NCI-H510A treated with DMSO at 0.1 percent for 48 hours (cell line): ENCODE measurements at regions not wholly inside any gene's neighbourhood (a gene's known extent, or its start where the extent isn't known, plus 50 kb on each side); places are given as distances from the start of the nearest gene placed in this dataset.
"Not testable (repeated sequence)": the region's sequence is repeated elsewhere in the genome, so short reads cannot be mapped to it uniquely, and the experiment has no call there.

ENCODE experiments used
- DNase-seq: peaks from one replicate; lab custom pipeline; 2025; lab: John Stamatoyannopoulos, UW

DNA sequence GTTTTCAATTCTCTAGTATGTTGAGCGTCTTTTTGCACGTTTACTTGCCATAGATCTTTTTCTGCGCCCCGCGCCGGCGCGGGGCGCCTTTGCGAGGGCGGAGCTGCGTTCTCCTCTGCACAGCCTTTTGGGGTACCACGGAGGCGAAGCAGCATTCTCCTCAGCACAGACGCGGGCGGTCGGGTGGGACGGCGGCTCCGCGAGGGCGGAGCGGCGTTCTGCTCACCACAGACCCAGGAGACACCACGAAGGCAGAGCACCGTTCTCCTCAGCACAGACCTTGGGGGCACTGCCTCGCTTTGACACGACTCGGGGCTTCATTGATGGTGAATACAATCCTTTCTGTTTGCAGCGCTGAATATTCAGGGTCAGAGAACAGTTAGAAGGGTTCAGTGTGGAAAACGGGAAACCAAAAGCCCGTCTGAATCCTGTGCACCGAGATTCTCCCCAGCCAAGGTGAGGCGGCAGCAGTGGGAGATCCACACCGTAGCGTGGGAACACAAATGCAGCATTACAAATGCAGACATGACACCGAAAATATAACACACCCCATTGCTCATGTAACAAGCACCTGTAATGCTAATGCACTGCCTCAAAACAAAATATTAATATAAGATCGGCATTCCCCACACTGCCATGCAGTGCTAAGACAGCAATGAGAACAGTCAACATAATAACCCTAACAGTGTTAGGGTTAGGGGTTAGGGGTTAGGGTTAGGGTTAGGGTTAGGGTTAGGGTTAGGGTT is 190.7 kb upstream of the VIPR2 start:
- DNase-seq, result not testable (repeated sequence)

GRCh38 chr7:159332854-159333479 is 188.3 kb upstream of the VIPR2 start:
- DNase-seq, result not testable (repeated sequence)

DNA sequence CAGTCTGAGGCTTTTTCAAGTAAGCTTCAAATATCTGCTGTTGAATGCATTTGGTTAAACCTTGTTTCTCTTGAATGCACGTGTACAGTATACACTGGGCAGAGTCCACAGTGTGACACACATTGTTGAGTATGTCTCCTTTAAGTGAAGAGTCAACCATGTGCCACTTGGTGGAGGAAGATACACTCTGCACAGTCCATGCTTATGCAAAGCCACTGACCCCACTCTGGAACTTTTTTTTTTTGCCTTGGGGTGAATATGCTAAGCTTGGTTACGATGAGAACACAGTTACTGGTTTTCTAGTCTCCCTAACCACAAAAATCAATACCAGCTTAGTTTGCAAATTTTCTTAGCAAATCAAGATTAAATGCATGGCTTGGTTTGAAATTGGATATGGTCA is 186.8 kb upstream of the VIPR2 start:
- DNase-seq, result no peak

- no peak for DNase-seq
Observed at GRCh38 chr7:159329818-159330378, 185.2 kb upstream of the VIPR2 start.

DNA sequence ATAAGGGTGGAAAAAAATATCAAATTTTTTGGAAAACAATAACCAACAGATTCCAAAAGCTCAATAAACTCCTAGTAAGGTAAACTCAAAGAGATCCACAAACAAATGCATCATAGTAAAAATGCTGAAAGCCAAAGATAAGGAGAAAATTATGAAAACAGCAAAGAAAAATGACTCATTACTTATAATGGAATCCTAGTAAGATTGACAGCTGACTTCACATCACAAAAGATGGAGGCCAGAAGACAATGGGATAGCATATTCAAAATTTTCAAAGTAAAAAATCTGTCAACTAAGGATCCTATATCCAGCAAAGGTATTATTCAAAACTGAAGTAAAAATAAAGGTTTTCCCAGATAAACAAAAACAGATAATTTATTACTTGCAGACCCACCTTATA is 183.4 kb upstream of the VIPR2 start:
- DNase-seq, result no peak

DNA sequence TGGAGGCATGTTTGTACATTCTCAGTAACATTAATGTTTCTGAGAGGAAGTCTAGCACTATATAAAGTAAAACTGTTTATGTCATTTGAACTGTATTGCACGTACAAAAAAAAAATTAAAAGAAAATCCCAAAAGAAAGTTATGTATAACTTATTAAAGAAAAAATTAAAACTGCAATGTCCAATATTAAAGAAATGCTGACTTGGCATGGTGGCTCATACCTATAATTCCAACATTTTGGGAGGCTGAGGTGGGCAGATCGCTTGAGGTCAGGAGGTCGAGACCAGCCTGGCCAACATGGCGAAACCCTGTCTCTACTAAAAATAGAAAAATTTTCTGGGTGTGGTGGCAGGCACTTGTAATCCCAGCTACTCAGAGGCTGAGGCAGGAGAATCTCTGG is 178.7 kb upstream of the VIPR2 start:
- DNase-seq, result no peak

- no peak for DNase-seq
Observed at GRCh38 chr7:159321278-159321677, 176.6 kb upstream of the VIPR2 start.

DNA sequence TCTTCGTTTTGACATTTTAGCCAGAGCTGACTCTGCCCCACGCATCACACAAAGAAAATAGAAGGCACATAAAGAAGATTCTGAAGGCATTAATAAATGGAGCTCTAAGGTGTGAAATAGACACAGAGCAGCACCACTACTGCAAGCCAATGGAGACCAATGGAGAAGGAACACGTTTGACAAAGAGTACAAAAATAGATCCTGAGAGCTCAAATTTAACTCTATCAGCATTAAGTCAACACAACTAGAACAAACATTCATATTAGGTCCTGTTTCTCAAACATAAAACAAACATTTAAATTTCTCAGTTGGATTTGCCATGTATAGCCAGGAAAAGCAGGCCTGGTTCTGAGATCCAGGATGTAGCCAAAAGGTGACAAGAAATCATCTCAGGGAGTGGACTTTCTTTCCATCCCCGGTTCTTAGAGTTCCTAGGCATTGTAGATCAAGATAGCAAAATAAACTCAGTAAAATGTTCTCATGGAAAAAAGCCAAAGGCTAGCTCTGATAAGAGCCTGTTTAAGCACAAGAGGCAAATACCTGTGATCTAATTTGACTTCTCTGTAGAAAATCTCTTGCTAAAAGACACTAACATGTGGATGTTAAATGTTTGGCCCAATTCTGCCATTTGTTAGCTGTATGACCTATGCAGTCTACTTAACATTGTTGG is 174.2 kb upstream of the VIPR2 start:
- DNase-seq, result no peak

DNA sequence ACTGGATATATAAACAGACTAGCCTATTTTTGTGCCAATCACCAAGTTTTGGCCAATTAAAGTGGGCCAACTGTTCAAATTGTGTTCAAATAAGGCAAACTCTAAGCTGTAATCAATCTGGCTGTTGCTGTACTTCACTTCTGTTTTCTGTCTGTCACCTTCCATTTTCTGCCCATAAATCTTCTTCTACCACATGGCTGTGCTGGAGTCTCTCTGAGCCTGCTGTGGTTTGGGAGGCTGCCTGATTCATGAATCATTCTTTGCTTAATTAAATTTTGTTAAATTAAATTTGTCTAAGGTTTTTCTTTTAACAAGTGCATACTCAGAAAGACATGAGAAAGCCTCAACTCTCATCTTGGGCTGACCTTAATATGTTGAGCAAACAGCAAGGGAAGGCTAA is 172.6 kb upstream of the VIPR2 start:
- no peak for DNase-seq

DNA sequence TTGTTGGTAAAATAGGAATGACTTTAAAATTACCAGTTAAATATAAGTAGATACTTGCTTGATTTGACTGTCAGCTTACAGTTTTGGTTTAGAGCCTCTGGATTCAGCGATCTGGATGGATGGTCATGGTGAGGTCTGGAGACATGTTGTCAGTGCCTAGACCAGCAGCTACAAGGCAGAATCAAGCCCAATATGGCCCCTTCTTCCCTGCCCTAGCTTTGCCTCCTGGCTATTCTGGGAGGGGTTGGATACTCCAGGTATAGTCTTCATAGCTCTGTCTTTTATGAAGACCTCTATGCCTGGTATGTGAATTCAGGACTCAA is 166.5 kb upstream of the VIPR2 start:
- DNase-seq, result no peak

DNA sequence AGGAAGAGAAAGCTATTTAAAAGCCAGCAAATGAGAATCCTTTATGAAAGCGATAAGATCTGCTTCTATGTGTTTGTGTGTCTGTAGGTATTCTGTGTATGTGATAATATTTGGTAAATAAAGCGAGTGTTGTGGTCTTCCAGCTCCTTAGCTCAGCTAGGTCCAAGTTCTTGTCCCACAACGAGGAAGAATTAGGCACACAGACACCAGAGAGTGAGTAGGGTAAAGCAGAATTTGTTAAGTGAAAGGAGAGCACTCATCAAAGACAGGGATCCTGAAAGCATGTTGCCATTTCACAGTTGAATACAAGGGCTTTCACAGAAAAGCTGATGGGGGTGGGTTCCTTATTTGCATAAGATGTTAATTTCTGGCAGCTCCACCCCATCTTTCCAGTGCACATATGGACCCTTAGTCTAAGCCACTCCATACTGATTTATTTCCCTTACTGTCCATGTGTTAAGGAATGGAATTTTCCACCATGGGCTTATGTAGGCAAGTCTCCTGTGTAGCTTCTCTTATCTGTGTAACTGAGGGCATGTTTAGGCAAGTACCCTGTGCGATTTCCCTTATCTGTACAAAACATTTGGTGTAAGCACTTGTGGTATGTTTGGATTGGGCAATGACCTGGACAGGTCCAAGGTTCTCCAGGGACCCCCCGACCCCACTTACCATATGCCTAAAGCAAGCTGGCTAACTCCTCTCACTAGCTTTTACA is 165.9 kb upstream of the VIPR2 start:
- no peak for DNase-seq

DNA sequence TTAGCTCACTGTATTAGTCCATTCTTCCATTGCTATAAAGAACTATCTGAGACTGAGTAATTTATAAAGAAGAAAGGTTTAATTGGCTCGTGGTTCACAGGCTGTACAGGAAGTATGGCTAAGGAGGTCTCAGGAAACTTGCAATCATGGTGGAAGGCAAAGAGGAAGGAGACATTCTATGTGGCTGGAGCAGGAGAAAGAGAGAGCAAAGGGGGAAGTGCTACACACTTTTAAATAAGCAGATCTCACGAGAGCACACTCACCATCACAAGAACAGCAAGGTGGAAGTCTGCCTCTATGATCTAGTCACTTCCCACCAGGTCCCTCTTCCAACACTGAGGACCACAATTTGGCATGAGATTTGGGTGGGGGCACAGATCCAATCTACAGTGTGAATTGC is 164.5 kb upstream of the VIPR2 start:
- DNase-seq, result not testable (repeated sequence)

DNA sequence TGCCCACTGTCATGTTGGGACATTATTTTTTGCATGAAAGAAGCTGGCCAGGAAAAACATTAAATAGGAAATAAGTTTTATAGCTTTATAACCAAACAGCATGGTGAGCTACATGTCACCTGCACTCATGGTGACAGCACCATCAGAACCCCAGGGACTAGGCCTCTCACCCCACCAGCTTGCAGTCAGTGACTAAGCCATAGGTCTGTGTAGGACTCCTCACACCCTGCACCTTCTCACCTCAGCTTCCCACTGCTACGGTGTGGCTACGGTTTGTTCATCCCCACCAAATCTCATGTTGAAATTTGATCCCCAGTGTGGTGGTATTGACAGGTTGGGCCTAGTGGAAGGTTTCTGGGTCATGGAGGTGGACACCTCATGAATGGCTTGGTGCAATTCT is 161.3 kb upstream of the VIPR2 start:
- DNase-seq, result no peak

GRCh38 chr7:159305185-159305584 is 160.5 kb upstream of the VIPR2 start:
- not testable (repeated sequence) for DNase-seq

DNA sequence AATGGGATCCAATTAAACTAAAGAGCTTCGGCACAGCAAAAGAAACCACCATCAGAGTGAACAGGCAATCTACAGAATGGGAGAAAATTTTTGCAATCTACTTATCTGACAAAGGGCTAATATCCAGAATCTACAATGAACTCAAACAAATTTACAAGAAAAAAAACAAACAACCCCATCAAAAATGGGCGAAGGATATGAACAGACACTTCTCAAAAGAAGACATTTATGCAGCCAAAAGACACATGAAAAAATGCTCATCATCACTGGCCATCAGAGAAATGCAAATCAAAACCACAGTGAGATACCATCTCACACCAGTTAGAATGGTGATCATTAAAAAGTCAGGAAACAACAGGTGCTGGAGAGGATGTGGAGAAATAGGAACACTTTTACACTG is 158.8 kb upstream of the VIPR2 start:
- not testable (repeated sequence) for DNase-seq

GRCh38 chr7:159296093-159296681 is 151.5 kb upstream of the VIPR2 start:
- DNase-seq, result no peak

- not testable (repeated sequence) for DNase-seq
Observed at GRCh38 chr7:159286487-159286886, 141.8 kb upstream of the VIPR2 start.

DNA sequence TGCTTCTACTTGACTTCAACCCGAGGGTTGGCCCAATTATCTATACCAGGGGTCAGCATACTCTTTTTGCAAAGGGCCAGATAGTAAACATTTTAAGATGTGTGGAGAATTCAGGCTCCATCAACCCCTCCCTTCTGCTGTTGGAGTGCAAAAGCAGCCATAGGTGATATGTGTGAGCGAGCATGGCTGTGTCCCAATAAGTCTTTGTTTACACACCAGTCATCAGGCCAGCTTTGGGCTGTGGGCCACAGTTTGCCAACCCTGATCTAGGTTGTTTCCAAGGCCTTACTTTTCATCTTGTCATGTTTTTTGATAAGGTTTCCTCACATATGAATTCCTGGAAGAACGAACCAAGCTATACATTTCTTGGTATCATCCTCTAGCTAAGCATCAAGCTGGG is 136.9 kb upstream of the VIPR2 start:
- DNase-seq, result no peak

GRCh38 chr7:159280008-159280407 is 135.3 kb upstream of the VIPR2 start:
- no peak for DNase-seq

GRCh38 chr7:159272739-159273138 is 128.1 kb upstream of the VIPR2 start:
- no peak for DNase-seq

GRCh38 chr7:159271781-159272180 is 127.1 kb upstream of the VIPR2 start:
- no peak for DNase-seq

DNA sequence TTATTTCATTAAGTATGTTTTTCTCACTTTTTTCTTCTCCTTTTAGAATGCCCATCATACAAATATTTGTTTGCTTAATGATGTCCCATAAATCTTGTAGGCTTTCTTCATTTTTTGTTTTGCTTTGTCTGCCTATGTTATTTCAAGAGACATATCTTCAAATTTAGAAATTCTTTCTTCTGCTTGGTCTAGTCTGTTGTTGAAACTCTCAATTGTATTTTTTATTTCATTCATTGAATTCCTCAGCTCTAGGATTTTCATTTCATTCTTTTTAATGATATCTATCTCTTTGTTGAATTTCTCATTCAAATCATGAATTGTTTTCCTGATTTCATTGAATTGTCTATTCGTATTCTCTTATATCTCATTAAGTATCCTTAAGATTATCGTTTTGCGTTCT is 125.1 kb upstream of the VIPR2 start:
- DNase-seq, result no peak
